GM19463 (cell line): ENCODE measurements at regions not wholly inside any gene's neighbourhood (a gene's known extent, or its start where the extent isn't known, plus 50 kb on each side); places are given as distances from the start of the nearest gene placed in this dataset.
"Not testable (repeated sequence)": the region's sequence is repeated elsewhere in the genome, so short reads cannot be mapped to it uniquely, and the experiment has no call there.

Experiments
- ATAC-seq: cut with Tn5 transposase; IDR thresholded peaks from one replicate; pipeline ENCODE4 v1.9.1; 2021; ENCODE audit warnings: mild to moderate bottlenecking, moderate library complexity; ENCODE audit not compliant: unreplicated experiment

DNA sequence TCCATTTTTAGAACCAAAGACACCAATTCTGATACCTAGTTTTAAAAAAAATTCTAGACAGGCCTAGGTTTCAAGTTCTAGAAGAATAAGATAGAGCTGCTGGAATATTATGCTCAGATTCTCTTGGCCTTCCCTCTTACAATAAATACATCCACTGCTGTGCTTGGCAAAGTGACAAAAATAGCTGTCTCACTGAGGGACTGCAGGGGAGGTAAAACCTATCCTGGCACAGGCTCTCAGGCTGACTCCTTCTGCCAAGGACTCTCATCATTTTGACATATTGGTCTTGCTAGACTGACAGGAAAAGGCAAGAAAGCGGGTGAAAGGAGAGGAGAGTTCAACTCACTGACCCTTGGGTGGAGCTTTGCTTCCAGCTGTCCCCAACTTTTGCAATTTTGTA, 197.0 kb upstream of the LHX8 start:
- no peak for ATAC-seq

DNA sequence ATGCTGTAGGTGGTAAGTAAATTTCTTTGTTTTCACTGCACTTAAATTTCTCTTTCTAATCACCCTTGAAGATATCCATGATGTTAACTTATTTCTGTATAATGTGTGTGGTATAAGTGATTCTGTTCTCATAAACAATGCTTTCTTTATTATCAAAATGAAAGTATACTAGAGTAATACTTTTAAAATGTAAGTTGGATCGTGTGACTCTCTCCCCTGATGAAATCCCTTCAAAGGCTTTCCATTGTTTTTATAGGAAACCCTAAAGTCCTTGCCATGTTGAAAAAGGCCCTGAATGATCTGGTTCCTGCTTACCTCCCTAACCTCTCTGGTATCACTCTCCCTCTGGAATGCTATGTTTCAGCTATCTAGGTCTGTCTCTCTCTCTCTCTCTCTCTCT, 191.1 kb upstream of the LHX8 start:
- ATAC-seq = no peak

DNA sequence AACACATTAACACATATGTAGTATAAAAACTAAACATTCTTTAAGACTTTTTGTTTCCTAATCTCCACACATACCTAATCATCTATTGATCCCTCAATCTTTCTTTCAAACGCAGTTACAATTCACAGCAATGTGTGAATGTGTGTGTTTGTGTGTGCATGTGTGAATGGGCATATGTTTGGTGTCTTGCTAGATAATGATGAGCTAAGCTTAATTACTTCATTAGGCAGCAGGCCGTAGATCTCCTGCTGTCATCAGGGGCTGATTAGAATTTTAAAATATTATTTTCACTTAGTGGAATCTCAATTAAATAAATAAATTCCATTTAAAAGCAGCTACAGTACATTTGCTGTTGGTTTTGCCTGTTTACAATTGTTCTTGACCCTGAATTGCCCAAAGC, 187.8 kb upstream of the LHX8 start:
- ATAC-seq = no peak

- ATAC-seq = not testable (repeated sequence)
These were observed 184.8 kb upstream of the LHX8 start for GRCh38 chr1:74949348-74949747.

- ATAC-seq = not testable (repeated sequence)
These were observed 182.2 kb upstream of the LHX8 start for GRCh38 chr1:74951981-74952380.

- no peak for ATAC-seq
These were observed 181.4 kb upstream of the LHX8 start for GRCh38 chr1:74952786-74953185.

GRCh38 chr1:74953622-74954021, 180.6 kb upstream of the LHX8 start:
- ATAC-seq = no peak

- no peak for ATAC-seq
These were observed 171.1 kb upstream of the LHX8 start for GRCh38 chr1:74963120-74963519.

DNA sequence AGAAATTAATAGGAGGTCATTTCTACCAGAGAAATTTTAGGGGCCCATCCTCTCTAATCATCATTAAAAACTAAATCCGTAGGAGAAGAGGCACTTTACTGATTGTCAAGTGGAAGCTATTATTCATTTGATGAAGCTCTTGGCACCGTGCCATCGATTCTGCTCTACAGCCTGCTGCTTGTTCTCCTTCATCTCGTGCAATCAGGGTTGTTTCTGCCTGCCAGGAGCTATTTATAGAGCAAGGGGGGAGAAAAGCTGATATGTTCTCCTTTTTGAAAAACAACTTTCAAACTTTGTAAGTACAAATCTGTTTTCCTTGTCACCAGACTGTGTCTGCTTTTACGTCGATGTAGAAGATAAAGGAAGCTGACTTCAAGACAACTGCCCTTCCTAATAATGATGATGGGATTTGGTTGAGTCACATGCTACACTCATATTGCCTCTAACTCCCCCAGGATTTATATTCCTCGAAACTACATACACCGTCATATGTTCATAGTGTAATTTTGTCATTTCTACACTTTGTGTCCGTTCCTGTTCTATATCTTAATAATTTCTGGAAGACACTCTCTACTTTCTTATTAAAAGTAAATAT, 169.6 kb upstream of the LHX8 start:
- ATAC-seq = no peak

GRCh38 chr1:74969566-74970135, 164.5 kb upstream of the LHX8 start:
- no peak for ATAC-seq

- no peak for ATAC-seq
These were observed 162.2 kb upstream of the LHX8 start for GRCh38 chr1:74971982-74972381.

GRCh38 chr1:74976491-74976890, 157.7 kb upstream of the LHX8 start:
- ATAC-seq = no peak

GRCh38 chr1:74992448-74992847, 141.7 kb upstream of the LHX8 start:
- ATAC-seq = not testable (repeated sequence)

DNA sequence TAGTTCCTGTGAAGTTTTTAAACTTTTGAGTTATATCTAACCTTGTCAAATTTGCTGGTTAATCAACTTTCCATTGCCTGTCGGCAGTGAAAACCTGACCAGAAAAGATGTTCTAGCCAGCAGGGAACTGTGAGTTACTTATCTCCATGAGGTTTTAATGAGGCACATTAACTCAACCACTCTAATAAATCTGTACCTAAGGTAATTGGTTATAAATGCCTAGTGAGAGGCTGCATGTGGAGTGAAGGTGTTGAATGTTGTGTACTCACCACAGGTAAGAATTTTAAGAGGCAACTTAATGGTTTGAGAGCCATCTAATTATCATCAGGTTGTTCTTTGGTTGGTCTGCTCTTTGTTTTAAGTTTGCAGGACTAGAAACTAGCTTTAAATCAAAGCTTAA, 138.4 kb upstream of the LHX8 start:
- no peak for ATAC-seq

DNA sequence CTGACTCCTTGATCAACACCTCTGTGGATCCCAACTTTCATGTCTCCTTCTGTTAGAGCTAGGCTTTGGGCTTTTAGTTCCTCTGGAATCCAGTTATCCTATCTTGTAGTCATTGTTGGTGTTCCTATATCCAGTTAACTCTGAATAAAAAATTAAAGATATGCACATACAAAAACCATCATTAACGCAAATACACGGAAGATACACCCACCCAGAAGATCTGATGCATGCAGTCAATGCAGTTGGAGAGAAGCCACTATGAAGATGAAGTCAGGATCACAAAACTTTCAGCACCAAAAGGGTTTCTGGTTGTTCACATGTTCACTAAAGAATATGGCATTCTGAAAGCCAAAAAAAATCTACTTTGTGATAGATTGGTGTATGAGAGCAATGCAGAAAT, 123.6 kb upstream of the LHX8 start:
- ATAC-seq = no peak

DNA sequence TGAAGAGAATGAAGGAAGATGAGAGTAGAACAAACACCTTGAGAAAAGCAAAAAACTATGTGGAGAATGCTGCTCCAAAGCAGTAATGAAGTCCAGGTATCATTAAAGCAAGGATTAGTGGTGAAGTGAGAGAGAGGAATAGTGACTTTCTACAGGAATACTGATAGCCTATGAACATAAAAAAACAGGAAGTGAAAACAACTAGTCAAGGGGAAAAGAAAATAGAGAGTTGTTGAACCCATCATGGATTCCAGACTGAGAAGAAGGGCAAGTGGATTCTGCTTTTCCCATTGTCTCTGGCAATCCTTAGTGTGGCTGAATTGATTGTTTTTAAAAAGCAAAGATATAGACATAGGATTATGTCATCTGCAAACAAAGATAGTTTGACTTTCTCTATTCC, 119.9 kb upstream of the LHX8 start:
- ATAC-seq = no peak

- ATAC-seq = no peak
These were observed 111.2 kb upstream of the LHX8 start for GRCh38 chr1:75023005-75023404.

- no peak for ATAC-seq
These were observed 99.8 kb upstream of the LHX8 start for GRCh38 chr1:75034376-75034775.

- ATAC-seq = no peak
These were observed 98.7 kb upstream of the LHX8 start for GRCh38 chr1:75035536-75035935.

GRCh38 chr1:75053207-75053606, 81.0 kb upstream of the LHX8 start:
- ATAC-seq = no peak

- no peak for ATAC-seq
These were observed 75.8 kb upstream of the LHX8 start for GRCh38 chr1:75058424-75058823.

DNA sequence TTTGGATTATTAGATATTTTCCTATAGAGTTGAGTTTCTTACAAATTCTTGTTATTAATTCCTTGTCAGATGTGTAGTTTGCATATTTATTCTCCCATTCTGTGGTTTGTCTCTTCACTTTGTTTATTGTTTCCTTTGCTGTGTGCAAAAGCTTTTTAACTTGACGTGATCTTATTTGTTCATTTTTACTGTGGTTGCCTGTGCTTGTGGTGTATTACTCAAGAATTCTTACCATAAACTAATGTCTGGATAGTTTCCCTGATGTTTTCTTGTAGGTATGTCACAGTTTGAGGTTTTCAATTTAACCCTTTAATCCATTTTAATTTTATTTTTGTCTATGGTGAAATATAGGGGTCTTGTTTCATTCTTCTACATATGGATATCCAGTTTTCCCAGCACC, 72.1 kb upstream of the LHX8 start:
- no peak for ATAC-seq

DNA sequence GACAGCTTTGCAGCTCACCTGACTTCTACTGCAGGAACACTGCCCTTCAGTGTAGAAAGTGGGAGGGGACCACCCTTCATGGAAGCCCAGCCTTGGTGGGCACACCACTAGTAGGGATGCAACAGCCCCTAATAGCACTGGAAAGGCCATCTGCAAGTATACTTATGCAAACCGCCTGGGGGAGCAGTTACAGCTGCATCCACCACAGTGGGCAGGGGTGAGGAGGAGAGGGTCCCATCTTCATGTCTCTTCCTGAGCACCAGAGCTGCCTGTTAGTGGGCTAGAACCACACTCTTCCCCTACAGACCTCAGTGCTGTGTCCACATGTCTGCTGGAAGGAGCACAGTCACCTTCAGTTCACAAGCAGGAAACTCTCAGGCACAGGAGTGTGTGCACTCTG, 66.2 kb upstream of the LHX8 start:
- ATAC-seq = no peak
